ENCODE measurements at regions not wholly inside any gene's neighbourhood (a gene's known extent, or its start where the extent isn't known, plus 50 kb on each side); places are given as distances from the start of the nearest gene placed in this dataset.

GRCh38 chr6:74061201-74061600 is 365.2 kb downstream of the CD109 start:
- no peak for TF ChIP-seq CTCF (IDR thresholded peaks at IDR 0.05; ENCODE audit: low read depth, low read length, poor library complexity, severe bottlenecking)
- no peak for TF ChIP-seq EZH2phosphoT487 (IDR thresholded peaks at IDR 0.05; ENCODE audit: borderline replicate concordance, low read length)
